ENCODE measurements at regions not wholly inside any gene's neighbourhood (a gene's known extent, or its start where the extent isn't known, plus 50 kb on each side); places are given as distances from the start of the nearest gene placed in this dataset.

DNA sequence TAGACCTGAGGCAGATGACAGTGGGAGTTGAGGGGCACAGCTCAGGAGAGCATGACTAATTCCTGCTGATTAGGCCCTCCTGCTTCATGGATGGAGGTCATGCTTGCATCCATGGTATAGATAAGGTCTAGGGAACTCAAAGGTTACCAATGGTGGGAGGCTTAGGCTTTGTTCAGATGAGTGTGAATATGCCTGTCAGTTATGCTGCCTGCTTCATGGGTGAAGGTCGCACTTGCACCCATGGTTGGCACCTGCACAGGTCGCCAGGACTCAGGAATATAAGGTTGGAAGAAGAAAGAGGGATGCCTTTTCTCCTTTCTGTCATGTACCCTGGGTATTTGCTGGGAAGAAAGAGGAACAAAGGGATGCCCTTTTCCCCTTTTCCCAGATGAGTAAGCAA is 53.4 kb upstream of the GJB6 start:
- DNase-seq (ENCODE audit: low read depth, low spot score) (no peak), FAIRE-seq (no peak), ATAC-seq (no peak)
- in situ Hi-C loops (cut with MboI) (no loop called here), intact Hi-C loops (cut with micrococcal nuclease; ENCODE audit: unreplicated experiment) (no loop called here)
- Histone ChIP-seq H3K36me3 (ENCODE audit: control insufficient read depth in 2 of 2, insufficient read depth in 2 of 2, low read length in 1 of 2) (no peaks in the 10 kb centered on the region), H3K9ac (ENCODE audit: control insufficient read depth, insufficient read depth, low read length) (no peak overlapping the region), H3K79me2 (ENCODE audit: control insufficient read depth, insufficient read depth, low read length) (no peaks in the 10 kb centered on the region), H3K9me3 (replicated peaks; ENCODE audit: control insufficient read depth, insufficient read depth, low read length) (peaks cover 4% of the 10 kb centered on the region; the same call in 1 of the 3 replicates), H3K4me1 (ENCODE audit: control insufficient read depth, insufficient read depth, low read length) (no peaks in the 10 kb centered on the region), H3K4me2 (ENCODE audit: control insufficient read depth, insufficient read depth) (no peak overlapping the region), H4K20me1 (ENCODE audit: control insufficient read depth, insufficient read depth) (no peaks in the 10 kb centered on the region), H3K27ac (ENCODE audit: control insufficient read depth, insufficient read depth) (no peak overlapping the region), H2AFZ (ENCODE audit: control insufficient read depth, low read depth, low read length) (no peak overlapping the region), H3K27me3 (replicated peaks in 1 of 2; ENCODE audit: control insufficient read depth in 2 of 2, insufficient read depth in 2 of 2, low read length in 1 of 2) (no peaks in the 10 kb centered on the region), H3K4me3 (no peak overlapping the region)
- ChIA-PET RAD21 (ENCODE audit: unreplicated experiment) (no interaction called here), CTCF (no interaction called here), POLR2A (no interaction called here), SMC1A (ENCODE audit: uncharacterized antibody, unreplicated experiment) (interaction anchor here (1.4 kb wide), 1 partner anchor 9 kb away, joined by 3 read pairs; no protein-coding TSS in a partner anchor)
- no TSS peak for BruUV-seq (replicated peaks)
- 24% methylated on average over 2 of the region's 2 CpGs for WGBS (ENCODE audit: insufficient coverage, insufficient replicate concordance, low lambda C conversion rate, missing lambda C conversion rate)
- no peak for TF ChIP-seq EP300 (IDR thresholded peaks at IDR 0.05; ENCODE audit: borderline replicate concordance in 1 of 2, control insufficient read depth in 1 of 2, low read depth in 2 of 2, low read length in 2 of 2)
- TF ChIP-seq, protein P1, sequence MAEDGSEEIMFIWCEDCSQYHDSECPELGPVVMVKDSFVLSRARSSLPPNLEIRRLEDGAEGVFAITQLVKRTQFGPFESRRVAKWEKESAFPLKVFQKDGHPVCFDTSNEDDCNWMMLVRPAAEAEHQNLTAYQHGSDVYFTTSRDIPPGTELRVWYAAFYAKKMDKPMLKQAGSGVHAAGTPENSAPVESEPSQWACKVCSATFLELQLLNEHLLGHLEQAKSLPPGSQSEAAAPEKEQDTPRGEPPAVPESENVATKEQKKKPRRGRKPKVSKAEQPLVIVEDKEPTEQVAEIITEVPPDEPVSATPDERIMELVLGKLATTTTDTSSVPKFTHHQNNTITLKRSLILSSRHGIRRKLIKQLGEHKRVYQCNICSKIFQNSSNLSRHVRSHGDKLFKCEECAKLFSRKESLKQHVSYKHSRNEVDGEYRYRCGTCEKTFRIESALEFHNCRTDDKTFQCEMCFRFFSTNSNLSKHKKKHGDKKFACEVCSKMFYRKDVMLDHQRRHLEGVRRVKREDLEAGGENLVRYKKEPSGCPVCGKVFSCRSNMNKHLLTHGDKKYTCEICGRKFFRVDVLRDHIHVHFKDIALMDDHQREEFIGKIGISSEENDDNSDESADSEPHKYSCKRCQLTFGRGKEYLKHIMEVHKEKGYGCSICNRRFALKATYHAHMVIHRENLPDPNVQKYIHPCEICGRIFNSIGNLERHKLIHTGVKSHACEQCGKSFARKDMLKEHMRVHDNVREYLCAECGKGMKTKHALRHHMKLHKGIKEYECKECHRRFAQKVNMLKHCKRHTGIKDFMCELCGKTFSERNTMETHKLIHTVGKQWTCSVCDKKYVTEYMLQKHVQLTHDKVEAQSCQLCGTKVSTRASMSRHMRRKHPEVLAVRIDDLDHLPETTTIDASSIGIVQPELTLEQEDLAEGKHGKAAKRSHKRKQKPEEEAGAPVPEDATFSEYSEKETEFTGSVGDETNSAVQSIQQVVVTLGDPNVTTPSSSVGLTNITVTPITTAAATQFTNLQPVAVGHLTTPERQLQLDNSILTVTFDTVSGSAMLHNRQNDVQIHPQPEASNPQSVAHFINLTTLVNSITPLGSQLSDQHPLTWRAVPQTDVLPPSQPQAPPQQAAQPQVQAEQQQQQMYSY (CRISPR knock-in tag; IDR thresholded peaks at IDR 0.05): no peak
- no peak for TF ChIP-seq RB1 (IDR thresholded peaks at IDR 0.05; ENCODE audit: borderline replicate concordance)
- TF ChIP-seq CREM (IDR thresholded peaks at IDR 0.05; ENCODE audit: low read depth): no peak
- TF ChIP-seq, protein P2, sequence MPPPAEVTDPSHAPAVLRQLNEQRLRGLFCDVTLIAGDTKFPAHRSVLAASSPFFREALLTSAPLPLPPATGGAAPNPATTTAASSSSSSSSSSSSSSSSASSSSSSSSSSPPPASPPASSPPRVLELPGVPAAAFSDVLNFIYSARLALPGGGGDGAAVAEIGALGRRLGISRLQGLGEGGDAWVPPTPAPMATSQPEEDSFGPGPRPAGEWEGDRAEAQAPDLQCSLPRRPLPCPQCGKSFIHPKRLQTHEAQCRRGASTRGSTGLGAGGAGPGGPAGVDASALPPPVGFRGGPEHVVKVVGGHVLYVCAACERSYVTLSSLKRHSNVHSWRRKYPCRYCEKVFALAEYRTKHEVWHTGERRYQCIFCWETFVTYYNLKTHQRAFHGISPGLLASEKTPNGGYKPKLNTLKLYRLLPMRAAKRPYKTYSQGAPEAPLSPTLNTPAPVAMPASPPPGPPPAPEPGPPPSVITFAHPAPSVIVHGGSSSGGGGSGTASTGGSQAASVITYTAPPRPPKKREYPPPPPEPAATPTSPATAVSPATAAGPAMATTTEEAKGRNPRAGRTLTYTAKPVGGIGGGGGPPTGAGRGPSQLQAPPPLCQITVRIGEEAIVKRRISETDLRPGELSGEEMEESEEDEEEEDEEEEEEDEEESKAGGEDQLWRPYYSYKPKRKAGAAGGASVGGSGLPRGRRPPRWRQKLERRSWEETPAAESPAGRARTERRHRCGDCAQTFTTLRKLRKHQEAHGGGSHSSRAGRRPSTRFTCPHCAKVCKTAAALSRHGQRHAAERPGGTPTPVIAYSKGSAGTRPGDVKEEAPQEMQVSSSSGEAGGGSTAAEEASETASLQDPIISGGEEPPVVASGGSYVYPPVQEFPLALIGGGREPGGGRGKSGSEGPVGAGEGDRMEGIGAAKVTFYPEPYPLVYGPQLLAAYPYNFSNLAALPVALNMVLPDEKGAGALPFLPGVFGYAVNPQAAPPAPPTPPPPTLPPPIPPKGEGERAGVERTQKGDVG (CRISPR knock-in tag; IDR thresholded peaks at IDR 0.05): no peak
- no peak for TF ChIP-seq EGR1 (IDR thresholded peaks at IDR 0.05; ENCODE audit: borderline replicate concordance in 1 of 2, low read depth in 2 of 2, low read length in 2 of 2)
- no peak for TF ChIP-seq BMI1 (IDR thresholded peaks at IDR 0.05; ENCODE audit: borderline replicate concordance)
- TF ChIP-seq CREB1 (IDR thresholded peaks at IDR 0.05; ENCODE audit: low read depth): no peak
- TF ChIP-seq PML (IDR thresholded peaks at IDR 0.05; ENCODE audit: low read length): no peak
- TF ChIP-seq SMARCA5 (IDR thresholded peaks at IDR 0.05): no peak
